H9 (cell line): ENCODE measurements at regions not wholly inside any gene's neighbourhood (a gene's known extent, or its start where the extent isn't known, plus 50 kb on each side); places are given as distances from the start of the nearest gene placed in this dataset.

Experiments
- DNase-seq: peaks from one replicate; pipeline ENCODE4 v3.0.0-alpha.2; 2017
- H2AFZ ChIP-seq: one replicate; pipeline ENCODE4 v1.6.1; 2013; ENCODE audit warnings: mild to moderate bottlenecking, low read length, control low read depth, moderate library complexity
- H2AK5ac ChIP-seq: 2 replicates; pipeline ENCODE4 v1.6.1; 2013; ENCODE audit warnings: low read length, control low read depth, mixed read lengths; ENCODE audit not compliant: insufficient read length
- H2BK120ac ChIP-seq: one replicate; pipeline ENCODE4 v1.6.1; 2013; ENCODE audit warnings: low read depth, mild to moderate bottlenecking, low read length, control low read depth, inconsistent platforms; ENCODE audit not compliant: poor library complexity, severe bottlenecking
- H2BK12ac ChIP-seq: 2 replicates; pipeline ENCODE4 v1.6.1; 2013; ENCODE audit warnings: low read length, control low read depth, mixed read lengths, low read depth; ENCODE audit not compliant: insufficient read length
- H2BK15ac ChIP-seq: 2 replicates; pipeline ENCODE4 v1.6.1; 2013; ENCODE audit warnings: low read depth, low read length, control low read depth
- H2BK20ac ChIP-seq: one replicate; pipeline ENCODE4 v1.6.1; 2013; ENCODE audit warnings: low read depth, mild to moderate bottlenecking, low read length, control low read depth, inconsistent platforms; ENCODE audit not compliant: poor library complexity, severe bottlenecking
- H2BK5ac ChIP-seq: 2 replicates; pipeline ENCODE4 v1.6.1; 2013; ENCODE audit warnings: low read length, control low read depth, mixed read lengths; ENCODE audit not compliant: insufficient read length
- H3K14ac ChIP-seq: 2 replicates; pipeline ENCODE4 v1.6.1; 2013; ENCODE audit warnings: low read length, control low read depth; ENCODE audit not compliant: insufficient read depth
- H3K18ac ChIP-seq: 2 replicates; pipeline ENCODE4 v1.6.1; 2013; ENCODE audit warnings: low read depth, mild to moderate bottlenecking, mixed read lengths, low read length, control low read depth; ENCODE audit not compliant: insufficient read length
- H3K23ac ChIP-seq: 2 replicates; pipeline ENCODE4 v1.6.1; 2013; ENCODE audit warnings: low read length, control low read depth, mixed read lengths, low read depth; ENCODE audit not compliant: insufficient read length
- H3K23me2 ChIP-seq: 2 replicates; pipeline ENCODE4 v1.6.1; 2013; ENCODE audit warnings: low read depth, mild to moderate bottlenecking, mixed read lengths, low read length, control low read depth; ENCODE audit not compliant: insufficient read length, poor library complexity, severe bottlenecking
- H3K27ac ChIP-seq: 2 replicates; pipeline ENCODE4 v1.5.1; 2013; ENCODE audit warnings: low read length, control low read depth, mixed read lengths, low read depth; ENCODE audit not compliant: insufficient read length
- H3K27me3 ChIP-seq: 2 replicates; pipeline ENCODE4 v1.6.1; 2013; ENCODE audit warnings: low read length, control low read depth, inconsistent platforms; ENCODE audit not compliant: insufficient read depth
- H3K4ac ChIP-seq: 2 replicates; pipeline ENCODE4 v1.6.1; 2013; ENCODE audit warnings: low read depth, mild to moderate bottlenecking, control low read depth, inconsistent platforms, low read length, moderate library complexity
- H3K4me1 ChIP-seq: 2 replicates; pipeline ENCODE4 v1.6.1; 2013; ENCODE audit warnings: low read length, control low read depth, inconsistent platforms; ENCODE audit not compliant: insufficient read depth
- H3K4me2 ChIP-seq: 2 replicates; pipeline ENCODE4 v1.6.1; 2013; ENCODE audit warnings: low read length, control low read depth, mixed read lengths; ENCODE audit not compliant: insufficient read length, insufficient read depth
- H3K56ac ChIP-seq: 2 replicates; pipeline ENCODE4 v1.6.1; 2013; ENCODE audit warnings: low read depth, mild to moderate bottlenecking, mixed read lengths, low read length, control low read depth; ENCODE audit not compliant: insufficient read length
- H3K79me1 ChIP-seq: 2 replicates; pipeline ENCODE4 v1.6.1; 2013; ENCODE audit warnings: low read depth, mild to moderate bottlenecking, moderate library complexity, low read length, control low read depth, inconsistent platforms; ENCODE audit not compliant: insufficient read depth, poor library complexity, severe bottlenecking
- H3K79me2 ChIP-seq: 2 replicates; pipeline ENCODE4 v1.6.1; 2013; ENCODE audit warnings: low read length, control low read depth, inconsistent platforms; ENCODE audit not compliant: insufficient read depth
- H3K9ac ChIP-seq: 2 replicates; pipeline ENCODE4 v1.6.1; 2013; ENCODE audit warnings: low read length, control low read depth, mixed read lengths; ENCODE audit not compliant: insufficient read length; ENCODE audit errors: extremely low read depth
- H3K9me3 ChIP-seq: one replicate; pipeline ENCODE4 v1.6.1; 2013; ENCODE audit warnings: low read depth, low read length, inconsistent platforms; ENCODE audit not compliant: control insufficient read depth
- H3T11ph ChIP-seq: one replicate; pipeline ENCODE4 v1.6.1; 2013; ENCODE audit warnings: mild to moderate bottlenecking, low read length, control low read depth, inconsistent platforms
- H4K20me1 ChIP-seq: one replicate; pipeline ENCODE4 v1.6.1; 2013; ENCODE audit not compliant: control insufficient read depth, insufficient read length, insufficient read depth
- H4K5ac ChIP-seq: 2 replicates; pipeline ENCODE4 v1.6.1; 2013; ENCODE audit warnings: low read depth, mild to moderate bottlenecking, mixed read lengths, low read length, control low read depth; ENCODE audit not compliant: insufficient read length
- H4K8ac ChIP-seq: replicated peaks from 2 replicates; pipeline ENCODE4 v1.6.1; 2013; ENCODE audit warnings: low read length, control low read depth, mixed read lengths, low read depth; ENCODE audit not compliant: insufficient read length
- H4K91ac ChIP-seq: 2 replicates; pipeline ENCODE4 v1.6.1; 2013; ENCODE audit warnings: low read depth, mild to moderate bottlenecking, moderate library complexity, mixed read lengths, low read length, control low read depth; ENCODE audit not compliant: insufficient read length
- H3K27ac Mint-ChIP-seq, 3 experiments: 2 replicates in 2 of 3; 3 replicates in 1 of 3; pipeline ENCODE4 v1.8.0; 2020 to 2021; ENCODE audit warnings: mixed read lengths in 3 of 3, mild to moderate bottlenecking in 1 of 3, moderate library complexity in 1 of 3
- H3K27me3 Mint-ChIP-seq: 2 replicates; pipeline ENCODE4 v1.8.0; 2021; ENCODE audit warnings: low read depth, mild to moderate bottlenecking, moderate library complexity, mixed read lengths
- H3K36me3 Mint-ChIP-seq, 3 experiments: 2 replicates in 2 of 3; 3 replicates in 1 of 3; pipeline ENCODE4 v1.8.0; 2020 to 2021; ENCODE audit warnings: low read depth in 3 of 3, mixed read lengths in 3 of 3; ENCODE audit not compliant: insufficient read depth in 1 of 3
- H3K4me1 Mint-ChIP-seq, 2 experiments: 2 replicates each; pipeline ENCODE4 v1.8.0; 2020; ENCODE audit warnings: mixed read lengths in 2 of 2
- H3K4me3 Mint-ChIP-seq, 2 experiments: 2 replicates in 1 of 2; 3 replicates in 1 of 2; pipeline ENCODE4 v1.8.0; 2020 to 2021; ENCODE audit warnings: mild to moderate bottlenecking in 2 of 2, mixed read lengths in 2 of 2, moderate library complexity in 1 of 2
- H3K9me3 Mint-ChIP-seq, 2 experiments: 2 replicates in 1 of 2; 3 replicates in 1 of 2; pipeline ENCODE4 v1.8.0; 2020; ENCODE audit warnings: mild to moderate bottlenecking in 2 of 2, mixed read lengths in 2 of 2, moderate library complexity in 1 of 2
- WGBS: extraction: QIAGEN DNeasy Blood & Tissue Kit; methylation state at CpG from one replicate; pipeline ENCODE4 v1.1.7; 2013; ENCODE audit warnings: missing lambda C conversion rate, low lambda C conversion rate, mixed read lengths; ENCODE audit not compliant: insufficient read length; ENCODE audit errors: extremely low coverage; 5-methylcytosine and 5-hydroxymethylcytosine counted together
- TF ChIP-seq, protein P1 (sequence below): fragments of 200-600 bp; sonication (generic); conservative IDR thresholded peaks from 3 replicates; pipeline ENCODE4 v1.8.0; 2021; ENCODE audit warnings: antibody characterized with exemption, mild to moderate bottlenecking

DNA sequence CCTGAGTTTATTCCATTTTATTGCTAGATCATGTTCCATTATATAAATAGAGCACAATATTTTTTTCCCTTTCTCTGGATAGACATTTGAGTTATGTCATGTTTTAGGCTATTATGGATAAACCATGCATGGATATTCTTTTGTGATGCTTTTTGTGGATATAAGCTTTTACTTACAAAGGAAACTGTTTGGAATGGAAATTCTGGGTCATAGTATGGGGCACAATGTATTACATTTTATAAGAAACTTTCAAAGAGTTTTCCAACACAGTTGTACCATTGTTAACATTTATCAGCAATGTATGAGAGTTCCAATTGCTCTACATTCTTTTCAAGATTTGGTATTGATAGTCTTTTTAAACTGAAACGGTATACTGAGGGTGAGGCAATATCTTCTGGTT, 749.4 kb downstream of the SOCS6 start:
- H3K27me3 Mint-ChIP-seq: no peaks in the 10 kb centered on the region
- no peak overlapping the region for H2BK15ac ChIP-seq
- no peak overlapping the region for H2BK12ac ChIP-seq
- H3K27ac ChIP-seq: no peak overlapping the region
- no peak overlapping the region for H3K27ac Mint-ChIP-seq
- H3K4me1 Mint-ChIP-seq: no peaks in the 10 kb centered on the region
- no peak overlapping the region for H2AK5ac ChIP-seq
- no peaks in the 10 kb centered on the region for H3K79me2 ChIP-seq
- TF ChIP-seq, protein P1, sequence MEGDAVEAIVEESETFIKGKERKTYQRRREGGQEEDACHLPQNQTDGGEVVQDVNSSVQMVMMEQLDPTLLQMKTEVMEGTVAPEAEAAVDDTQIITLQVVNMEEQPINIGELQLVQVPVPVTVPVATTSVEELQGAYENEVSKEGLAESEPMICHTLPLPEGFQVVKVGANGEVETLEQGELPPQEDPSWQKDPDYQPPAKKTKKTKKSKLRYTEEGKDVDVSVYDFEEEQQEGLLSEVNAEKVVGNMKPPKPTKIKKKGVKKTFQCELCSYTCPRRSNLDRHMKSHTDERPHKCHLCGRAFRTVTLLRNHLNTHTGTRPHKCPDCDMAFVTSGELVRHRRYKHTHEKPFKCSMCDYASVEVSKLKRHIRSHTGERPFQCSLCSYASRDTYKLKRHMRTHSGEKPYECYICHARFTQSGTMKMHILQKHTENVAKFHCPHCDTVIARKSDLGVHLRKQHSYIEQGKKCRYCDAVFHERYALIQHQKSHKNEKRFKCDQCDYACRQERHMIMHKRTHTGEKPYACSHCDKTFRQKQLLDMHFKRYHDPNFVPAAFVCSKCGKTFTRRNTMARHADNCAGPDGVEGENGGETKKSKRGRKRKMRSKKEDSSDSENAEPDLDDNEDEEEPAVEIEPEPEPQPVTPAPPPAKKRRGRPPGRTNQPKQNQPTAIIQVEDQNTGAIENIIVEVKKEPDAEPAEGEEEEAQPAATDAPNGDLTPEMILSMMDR: no peak
- no peak overlapping the region for H2BK120ac ChIP-seq
- no peak overlapping the region for H4K5ac ChIP-seq
- H3K4me2 ChIP-seq: no peak overlapping the region
- H2BK5ac ChIP-seq: no peak overlapping the region
- H3K56ac ChIP-seq: no peak overlapping the region
- H4K8ac ChIP-seq: no peak overlapping the region
- no peak overlapping the region for H3K18ac ChIP-seq
- no peaks in the 10 kb centered on the region for H3K23me2 ChIP-seq
- H3K9me3 ChIP-seq: no peaks in the 10 kb centered on the region
- WGBS: no CpG with 5 or more reads among the region's 1 CpG
- no peak overlapping the region for H3K4me3 Mint-ChIP-seq
- H2BK20ac ChIP-seq: no peak overlapping the region
- no peaks in the 10 kb centered on the region for H4K20me1 ChIP-seq
- no peak overlapping the region for H3T11ph ChIP-seq
- no peak overlapping the region for H4K91ac ChIP-seq
- no peak overlapping the region for H3K4ac ChIP-seq
- H3K79me1 ChIP-seq: no peaks in the 10 kb centered on the region
- no peak overlapping the region for H3K14ac ChIP-seq
- no peak overlapping the region for H3K23ac ChIP-seq
- no peaks in the 10 kb centered on the region for H3K4me1 ChIP-seq
- H3K27me3 ChIP-seq: no peaks in the 10 kb centered on the region; the same call in 1 of the 2 replicates
- no peak for DNase-seq
- H2AFZ ChIP-seq: no peak overlapping the region
- no peak overlapping the region for H3K9ac ChIP-seq
- no peaks in the 10 kb centered on the region for H3K9me3 Mint-ChIP-seq
- no peaks in the 10 kb centered on the region for H3K36me3 Mint-ChIP-seq
